AG09309 (cell line): ENCODE measurements at regions not wholly inside any gene's neighbourhood (a gene's known extent, or its start where the extent isn't known, plus 50 kb on each side); places are given as distances from the start of the nearest gene placed in this dataset.

Source experiments
- DNase-seq: peaks from one replicate; pipeline ENCODE4 v3.0.0-alpha.2; 2010; ENCODE audit warnings: low read depth
- H3K4me3 ChIP-seq: 2 replicates; pipeline ENCODE4 v1.5.1; 2011; ENCODE audit warnings: mild to moderate bottlenecking, low read depth, low read length, moderate library complexity; ENCODE audit not compliant: control insufficient read depth
- TF ChIP-seq, protein P1 (sequence below): IDR thresholded peaks from 2 replicates; pipeline ENCODE4 v1.5.1; 2011; ENCODE audit warnings: mild to moderate bottlenecking, low read depth, low read length, inconsistent platforms; ENCODE audit not compliant: insufficient read depth, control insufficient read depth; ENCODE audit errors: missing control alignments

DNA sequence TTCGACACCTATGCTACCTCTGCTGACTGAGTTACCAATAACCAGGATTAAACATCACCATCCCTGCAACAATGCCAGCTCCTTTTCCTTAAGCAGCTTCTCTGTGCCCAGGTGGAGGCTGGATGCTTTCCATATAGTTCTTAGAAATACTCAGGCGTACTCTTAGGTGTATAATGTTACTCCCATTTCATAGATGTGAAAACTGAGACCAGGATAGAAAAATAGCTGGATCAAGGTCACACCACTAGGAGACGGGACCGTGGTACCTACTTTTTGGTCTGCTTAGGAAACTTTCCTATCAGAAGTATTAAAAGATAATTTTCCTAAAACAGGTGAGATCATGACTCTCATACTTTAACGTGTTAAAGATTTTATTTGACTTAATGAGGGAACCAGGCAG is 141.7 kb upstream of the RPL38 start:
- no peak overlapping the region for H3K4me3 ChIP-seq
- TF ChIP-seq, protein P1, sequence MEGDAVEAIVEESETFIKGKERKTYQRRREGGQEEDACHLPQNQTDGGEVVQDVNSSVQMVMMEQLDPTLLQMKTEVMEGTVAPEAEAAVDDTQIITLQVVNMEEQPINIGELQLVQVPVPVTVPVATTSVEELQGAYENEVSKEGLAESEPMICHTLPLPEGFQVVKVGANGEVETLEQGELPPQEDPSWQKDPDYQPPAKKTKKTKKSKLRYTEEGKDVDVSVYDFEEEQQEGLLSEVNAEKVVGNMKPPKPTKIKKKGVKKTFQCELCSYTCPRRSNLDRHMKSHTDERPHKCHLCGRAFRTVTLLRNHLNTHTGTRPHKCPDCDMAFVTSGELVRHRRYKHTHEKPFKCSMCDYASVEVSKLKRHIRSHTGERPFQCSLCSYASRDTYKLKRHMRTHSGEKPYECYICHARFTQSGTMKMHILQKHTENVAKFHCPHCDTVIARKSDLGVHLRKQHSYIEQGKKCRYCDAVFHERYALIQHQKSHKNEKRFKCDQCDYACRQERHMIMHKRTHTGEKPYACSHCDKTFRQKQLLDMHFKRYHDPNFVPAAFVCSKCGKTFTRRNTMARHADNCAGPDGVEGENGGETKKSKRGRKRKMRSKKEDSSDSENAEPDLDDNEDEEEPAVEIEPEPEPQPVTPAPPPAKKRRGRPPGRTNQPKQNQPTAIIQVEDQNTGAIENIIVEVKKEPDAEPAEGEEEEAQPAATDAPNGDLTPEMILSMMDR: no peak

DNA sequence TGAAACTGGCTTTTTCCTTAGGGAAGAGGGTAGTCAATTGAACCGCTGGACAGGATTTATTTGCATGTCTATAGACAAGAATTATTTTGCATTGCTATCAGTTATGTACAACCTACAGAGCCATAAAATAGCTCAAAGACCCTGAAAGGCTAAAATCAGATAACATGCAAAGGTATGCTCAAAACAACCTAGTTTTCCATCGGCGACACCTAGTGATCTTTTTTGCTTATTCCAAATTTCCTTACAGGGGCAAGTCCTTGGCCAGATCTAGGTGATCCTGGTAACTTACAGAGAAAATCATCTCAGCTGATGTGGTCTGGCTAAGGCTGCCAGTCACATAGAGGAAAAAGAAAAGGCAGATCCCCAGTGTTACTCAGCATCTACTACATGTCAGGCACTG is 141.2 kb upstream of the RPL38 start:
- no peak for DNase-seq
- TF ChIP-seq, protein P1: no peak
- no peak overlapping the region for H3K4me3 ChIP-seq

More for the DNA sequence above, 141.7 kb upstream of the RPL38 start:
- no peak for DNase-seq

DNA sequence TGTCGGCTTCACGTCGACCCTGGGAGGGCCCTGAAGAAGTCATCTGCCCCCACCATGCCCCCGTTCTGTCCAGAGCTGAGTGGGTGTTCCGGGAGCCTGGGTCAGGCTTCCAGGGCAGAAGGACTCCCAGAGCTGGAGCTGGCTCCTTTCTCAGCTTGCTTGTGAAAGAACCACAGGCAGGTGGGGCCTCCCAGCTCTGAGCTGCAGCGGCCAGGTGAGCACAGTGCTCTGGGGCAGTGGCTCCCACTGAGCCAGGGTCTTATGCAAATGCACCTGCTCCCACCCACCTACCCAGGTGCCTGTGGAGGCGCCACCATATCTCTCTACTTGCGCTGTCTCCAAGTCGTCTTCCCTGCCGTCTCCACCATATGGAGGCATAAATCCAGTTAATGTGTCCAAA is 140.0 kb upstream of the RPL38 start:
- TF ChIP-seq, protein P1: no peak
- DNase-seq: no peak

DNA sequence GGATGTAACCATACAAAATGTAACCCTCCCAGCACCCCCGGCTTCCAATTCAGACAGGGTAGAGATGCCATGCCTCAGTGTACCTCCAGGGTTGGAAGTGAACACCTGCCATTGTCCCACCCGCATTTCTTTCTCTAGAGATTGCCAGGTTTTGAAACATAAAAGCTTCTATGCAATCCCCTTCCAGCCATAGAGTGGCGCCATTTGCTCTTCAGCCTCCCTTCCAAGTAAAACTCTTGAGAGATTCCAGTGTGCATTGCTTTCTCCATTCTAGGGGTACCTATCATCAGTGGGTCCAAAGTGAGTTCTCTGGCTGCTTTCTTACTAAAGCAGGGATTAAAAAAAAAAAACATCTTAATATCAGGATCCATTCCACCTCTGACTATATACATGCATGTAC is 133.1 kb upstream of the RPL38 start:
- TF ChIP-seq, protein P1: no peak
- no peak for DNase-seq
- H3K4me3 ChIP-seq: no peak overlapping the region

More for the DNA sequence above, 140.0 kb upstream of the RPL38 start:
- H3K4me3 ChIP-seq: no peak overlapping the region

DNA sequence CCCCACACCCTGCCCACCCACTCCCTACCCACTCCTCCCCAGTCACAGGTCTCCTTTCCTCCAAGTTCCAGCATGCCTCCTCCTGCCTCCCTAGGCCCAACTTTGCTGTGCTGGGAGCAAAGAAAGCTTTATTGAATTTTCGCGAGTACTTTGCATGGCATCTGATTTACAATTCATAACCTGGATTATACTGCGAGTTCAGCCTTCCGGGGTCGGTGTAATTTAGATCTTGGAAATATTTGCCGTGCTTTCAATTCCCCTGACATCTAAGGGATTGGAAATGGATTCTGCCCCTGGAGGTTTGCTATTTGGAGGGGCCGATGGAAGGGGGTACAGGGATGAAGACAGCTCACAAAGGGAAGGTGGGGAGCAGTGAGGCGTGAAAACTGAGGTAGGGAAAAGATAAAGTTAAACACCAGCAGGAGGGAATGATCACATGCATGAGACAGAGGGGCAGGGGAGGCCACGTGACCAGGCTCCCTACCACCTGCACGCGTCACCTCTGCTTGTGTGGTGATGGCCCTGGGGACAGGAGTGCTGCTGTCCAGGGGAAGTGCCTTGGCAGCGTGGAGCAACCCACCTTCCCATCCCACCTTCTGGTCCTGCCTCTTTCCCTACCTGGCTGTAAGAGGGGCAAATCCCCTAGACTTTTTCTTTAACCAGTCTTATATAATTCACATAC is 132.3 kb upstream of the RPL38 start:
- TF ChIP-seq, protein P1: no peak
- H3K4me3 ChIP-seq: no peak overlapping the region
- DNase-seq: no peak

DNA sequence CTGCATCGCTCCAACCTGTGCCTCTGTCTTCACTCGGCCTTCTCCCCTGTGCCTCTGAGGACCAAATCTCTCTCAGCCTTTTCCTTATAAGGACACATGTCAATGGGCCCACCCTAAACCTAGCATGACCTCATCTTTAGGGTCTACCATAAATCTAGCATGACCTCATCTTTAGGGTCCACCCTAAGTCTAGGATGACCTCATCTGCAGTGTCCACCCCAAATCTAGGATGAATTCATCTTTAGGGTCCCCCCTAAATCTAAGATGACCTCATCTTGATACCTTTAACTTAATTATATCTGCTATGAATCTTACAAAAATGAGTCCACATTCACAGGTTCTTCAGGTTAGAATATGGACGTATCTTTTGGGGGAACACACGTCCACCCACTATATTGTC is 131.1 kb upstream of the RPL38 start:
- DNase-seq: no peak
- no peak overlapping the region for H3K4me3 ChIP-seq
- TF ChIP-seq, protein P1: no peak
